Mononuclear cell (primary cell): ENCODE measurements at regions not wholly inside any gene's neighbourhood (a gene's known extent, or its start where the extent isn't known, plus 50 kb on each side); places are given as distances from the start of the nearest gene placed in this dataset.

Source experiments
- H3K27me3 ChIP-seq: 2 replicates; pipeline ENCODE4 v1.6.0; 2011; ENCODE audit warnings: low read length, control low read depth; ENCODE audit not compliant: insufficient read depth
- H3K4me1 ChIP-seq: 2 replicates; pipeline ENCODE4 v1.5.1; 2011; ENCODE audit warnings: mild to moderate bottlenecking, low read length, control low read depth; ENCODE audit not compliant: insufficient read depth
- H3K4me3 ChIP-seq: 2 replicates; pipeline ENCODE4 v1.5.1; 2011; ENCODE audit warnings: mild to moderate bottlenecking, low read length, moderate library complexity
- H3K9me3 ChIP-seq: 2 replicates; pipeline ENCODE4 v1.5.1; 2011; ENCODE audit warnings: low read depth, mild to moderate bottlenecking, control low read depth, low read length

DNA sequence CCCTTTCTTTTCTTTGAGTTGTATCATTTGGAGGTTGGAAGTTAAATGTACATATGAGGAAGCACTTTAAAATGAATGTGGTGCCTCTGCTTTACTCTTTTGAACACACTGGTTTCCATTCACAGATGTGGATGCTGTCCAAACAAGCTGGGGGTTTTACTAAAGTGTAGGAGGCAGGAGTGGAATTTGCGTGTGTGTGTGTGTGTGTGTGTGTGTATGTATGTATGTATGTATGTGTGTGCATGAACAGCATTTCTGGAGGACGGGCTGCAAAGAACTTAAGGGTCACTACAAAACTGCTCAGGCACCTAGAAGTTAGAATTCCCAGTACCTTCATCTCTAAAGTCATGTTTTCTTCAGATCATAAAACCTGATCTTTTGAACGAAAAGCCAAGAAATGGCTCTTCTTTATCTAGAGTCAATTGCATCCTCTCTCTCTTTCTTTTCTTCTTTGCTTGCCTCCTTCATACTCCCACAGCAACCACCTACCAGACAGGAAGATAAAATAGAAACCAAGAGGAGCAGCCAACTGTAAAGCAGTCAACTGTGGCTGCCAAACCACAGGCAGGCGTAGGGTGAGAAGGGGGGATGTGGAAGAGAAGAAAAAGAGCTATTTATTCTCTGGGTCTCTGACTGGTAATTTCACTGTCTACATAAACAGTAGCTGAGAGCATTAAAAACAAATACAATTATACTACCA is 177.0 kb upstream of the RASGEF1B start:
- H3K27me3 ChIP-seq: no peaks in the 10 kb centered on the region
- peaks cover 8% of the 10 kb centered on the region for H3K4me1 ChIP-seq
- no peak overlapping the region for H3K4me3 ChIP-seq
- no peaks in the 10 kb centered on the region for H3K9me3 ChIP-seq

DNA sequence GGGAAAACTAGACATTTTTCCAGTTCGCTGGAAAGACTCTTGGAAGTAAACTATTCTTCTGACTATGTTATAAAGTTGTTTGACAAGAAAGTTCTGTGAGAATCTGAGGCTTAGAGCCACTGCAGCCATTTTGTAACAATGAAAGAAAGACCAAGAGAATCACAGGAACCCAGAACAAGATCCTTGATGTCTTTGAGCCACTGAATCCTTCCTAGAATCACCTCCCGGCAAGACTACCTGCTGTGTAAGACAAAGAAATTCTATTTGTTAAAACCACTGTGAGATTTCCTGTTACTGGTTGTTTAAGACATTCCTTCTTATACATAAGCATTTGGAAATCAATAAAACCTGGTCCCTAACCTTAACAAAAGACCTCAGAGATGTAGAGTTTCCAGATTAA is 175.7 kb upstream of the RASGEF1B start:
- H3K4me3 ChIP-seq: no peak overlapping the region
- no peaks in the 10 kb centered on the region for H3K9me3 ChIP-seq
- no peaks in the 10 kb centered on the region for H3K27me3 ChIP-seq
- H3K4me1 ChIP-seq: peaks cover 8% of the 10 kb centered on the region

DNA sequence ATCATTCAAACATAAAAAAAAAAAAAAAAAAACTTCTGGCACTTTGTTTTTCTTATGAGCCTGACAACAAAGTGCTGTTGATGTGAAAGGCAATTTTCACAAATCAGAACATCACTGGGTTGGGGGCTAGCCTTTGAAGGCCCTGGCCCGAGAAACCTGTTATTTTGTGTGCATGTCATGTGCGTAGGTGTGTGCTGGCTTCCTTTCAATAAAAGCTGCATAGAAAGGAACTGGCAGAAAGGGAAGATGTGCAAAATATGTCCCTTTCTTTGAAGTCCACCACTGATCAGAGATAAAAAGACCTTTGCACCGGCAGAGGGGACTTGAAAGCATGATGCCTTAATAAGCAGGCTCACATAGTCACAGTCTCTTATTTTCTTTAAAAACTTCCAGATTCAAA is 170.8 kb upstream of the RASGEF1B start:
- H3K27me3 ChIP-seq: no peaks in the 10 kb centered on the region
- H3K4me1 ChIP-seq: no peaks in the 10 kb centered on the region
- H3K9me3 ChIP-seq: no peaks in the 10 kb centered on the region
- H3K4me3 ChIP-seq: no peak overlapping the region

DNA sequence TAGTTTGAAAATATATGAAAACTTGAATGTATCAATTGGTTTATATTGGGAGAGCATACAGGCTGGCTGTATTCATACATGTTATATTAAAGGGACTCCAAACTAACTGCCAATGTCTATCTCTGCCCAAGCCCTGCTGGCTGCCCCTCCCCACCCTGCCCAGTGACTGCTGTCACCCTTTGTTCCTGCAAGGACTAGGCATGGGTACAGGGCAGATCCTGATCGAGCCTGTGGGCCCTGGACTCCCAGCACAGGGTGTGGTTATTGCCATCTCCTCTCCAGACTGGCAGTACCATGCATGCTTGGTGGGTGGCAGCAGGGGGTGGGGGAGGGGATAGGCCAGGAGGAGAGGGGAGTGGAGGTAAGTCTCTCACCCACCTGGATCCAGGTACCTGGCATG is 167.5 kb upstream of the RASGEF1B start:
- H3K27me3 ChIP-seq: no peaks in the 10 kb centered on the region
- no peak overlapping the region for H3K4me3 ChIP-seq
- H3K9me3 ChIP-seq: no peaks in the 10 kb centered on the region
- H3K4me1 ChIP-seq: peaks cover 10% of the 10 kb centered on the region

DNA sequence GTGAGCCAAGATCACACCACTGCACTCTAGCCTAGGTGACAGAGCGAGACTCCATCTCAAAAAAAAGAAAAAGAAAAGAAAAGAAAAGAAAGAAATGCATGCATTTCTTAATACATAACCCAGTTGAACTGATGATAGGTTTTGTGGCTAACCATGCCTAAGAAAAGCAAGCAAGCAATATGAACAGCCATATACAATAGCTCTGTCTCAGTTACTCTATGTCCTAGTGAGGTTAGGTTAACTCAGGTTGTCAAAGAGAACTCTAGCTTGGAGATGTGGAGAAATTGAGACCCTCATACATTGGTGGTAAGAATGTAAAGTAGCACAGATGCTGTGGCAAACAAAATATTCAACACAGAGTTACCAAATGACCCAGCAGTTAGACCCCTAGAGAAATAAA is 167.0 kb upstream of the RASGEF1B start:
- Histone ChIP-seq H3K9me3 (no peaks in the 10 kb centered on the region), H3K27me3 (no peaks in the 10 kb centered on the region), H3K4me3 (no peak overlapping the region), H3K4me1 (peaks cover 10% of the 10 kb centered on the region)

DNA sequence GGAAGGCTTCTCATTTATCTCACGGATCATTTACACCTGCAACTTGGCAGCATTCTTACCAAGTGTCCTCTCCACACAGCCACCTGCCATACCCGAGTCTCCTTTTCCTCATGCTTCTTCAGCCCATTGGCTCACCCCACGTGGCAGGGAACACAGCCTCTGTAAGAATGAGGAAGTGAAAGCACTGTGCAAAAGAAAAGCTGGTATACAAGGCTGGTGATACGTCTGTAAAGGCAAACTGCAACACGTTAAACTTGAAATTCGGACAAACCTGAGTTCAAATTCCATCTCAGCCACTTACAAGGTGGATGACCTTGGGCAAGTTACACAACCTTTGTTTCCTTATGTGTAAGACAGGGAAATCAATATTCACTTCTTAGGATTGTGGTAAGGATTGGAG is 164.0 kb upstream of the RASGEF1B start:
- H3K4me3 ChIP-seq: no peak overlapping the region
- H3K9me3 ChIP-seq: no peaks in the 10 kb centered on the region
- H3K27me3 ChIP-seq: no peaks in the 10 kb centered on the region
- H3K4me1 ChIP-seq: peaks cover 10% of the 10 kb centered on the region

DNA sequence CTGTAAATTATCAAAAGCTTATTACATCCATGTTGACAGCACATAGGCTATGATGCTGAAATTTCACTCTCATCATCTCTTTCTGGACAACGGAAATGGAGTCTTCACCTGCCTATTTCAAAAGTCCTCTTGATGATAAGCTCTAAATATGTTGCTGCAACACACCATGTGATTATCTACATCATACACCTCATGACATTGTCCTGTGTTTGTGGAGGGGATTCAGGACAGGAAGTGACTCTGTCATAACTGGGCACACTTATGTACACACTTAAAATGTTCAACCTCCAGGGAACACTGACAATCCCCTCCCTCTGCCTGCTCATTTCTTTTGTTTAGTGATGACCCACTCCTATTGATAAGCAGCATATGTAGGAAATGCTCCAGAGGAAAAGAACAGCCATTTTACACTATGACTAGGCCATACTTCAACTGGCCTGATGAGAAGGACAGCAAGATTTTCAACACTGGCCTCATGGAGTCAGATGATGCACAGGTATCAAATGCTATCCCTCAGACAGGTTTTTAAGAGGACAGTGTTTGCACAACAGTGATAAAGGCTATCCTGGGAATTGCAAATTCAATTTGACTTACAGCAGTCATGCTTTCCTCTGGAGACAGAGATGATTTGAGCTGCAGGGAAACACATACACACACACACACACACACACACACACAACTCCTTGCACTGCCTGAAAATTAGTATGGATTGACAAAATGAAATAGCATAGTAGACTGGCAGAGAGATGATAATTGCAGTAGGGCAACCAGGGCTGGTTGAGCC is 163.3 kb upstream of the RASGEF1B start:
- peaks cover 10% of the 10 kb centered on the region for H3K4me1 ChIP-seq
- no peaks in the 10 kb centered on the region for H3K27me3 ChIP-seq
- H3K4me3 ChIP-seq: no peak overlapping the region
- no peaks in the 10 kb centered on the region for H3K9me3 ChIP-seq

DNA sequence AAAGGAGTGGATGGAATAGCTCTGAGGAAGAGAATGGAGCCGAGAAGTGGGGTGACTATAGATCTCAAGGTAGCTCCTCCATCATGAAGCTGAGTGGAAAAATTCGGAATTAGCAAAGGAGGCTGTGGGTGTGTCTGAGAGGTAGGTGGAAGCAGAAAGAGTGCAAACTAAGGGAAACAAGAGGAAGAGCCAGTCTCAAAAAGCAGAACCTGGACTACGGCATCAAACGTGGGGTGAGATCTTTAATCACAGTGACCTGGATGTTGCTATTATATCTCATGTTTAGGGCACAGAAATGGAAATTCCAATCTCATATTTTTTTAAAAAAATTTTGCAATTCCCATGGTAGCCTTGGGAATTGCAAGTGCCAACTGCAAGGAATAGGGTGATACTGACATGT is 162.5 kb upstream of the RASGEF1B start:
- Histone ChIP-seq H3K27me3 (no peaks in the 10 kb centered on the region), H3K9me3 (no peaks in the 10 kb centered on the region), H3K4me3 (no peak overlapping the region), H3K4me1 (peaks cover 10% of the 10 kb centered on the region)

DNA sequence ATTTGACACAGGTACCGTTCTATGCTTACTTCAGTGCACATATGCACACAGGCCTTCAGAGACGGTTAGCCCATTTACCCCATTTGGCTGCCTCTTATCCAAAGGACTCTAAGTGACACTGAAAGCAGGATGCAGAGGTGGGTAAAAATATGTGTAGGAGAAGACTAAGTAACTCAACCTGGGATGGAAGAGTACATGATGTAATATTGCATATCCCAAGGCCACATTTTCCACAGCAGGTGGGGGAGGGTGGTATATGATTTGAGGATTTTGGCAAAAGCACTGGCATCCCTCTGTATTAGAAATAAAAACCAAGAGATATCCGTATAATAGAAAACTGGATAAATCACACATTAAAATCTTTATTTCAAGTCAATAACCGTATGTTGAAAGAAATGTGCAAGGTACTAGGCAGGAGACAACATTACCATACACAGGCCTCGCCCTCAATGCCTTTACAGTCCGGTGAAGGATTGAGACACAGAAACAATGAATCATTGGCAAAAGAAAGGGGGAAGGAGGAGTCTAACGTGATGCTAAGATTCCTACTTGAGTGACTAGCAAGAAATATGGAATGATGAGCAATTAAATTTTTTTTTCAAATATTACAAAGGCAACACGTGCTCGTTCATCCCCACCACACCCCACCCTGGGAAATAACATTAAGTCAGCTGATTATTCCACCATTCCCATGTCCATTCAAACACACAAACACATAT is 161.0 kb upstream of the RASGEF1B start:
- H3K9me3 ChIP-seq: no peaks in the 10 kb centered on the region
- no peaks in the 10 kb centered on the region for H3K27me3 ChIP-seq
- peaks cover 10% of the 10 kb centered on the region for H3K4me1 ChIP-seq
- no peak overlapping the region for H3K4me3 ChIP-seq

DNA sequence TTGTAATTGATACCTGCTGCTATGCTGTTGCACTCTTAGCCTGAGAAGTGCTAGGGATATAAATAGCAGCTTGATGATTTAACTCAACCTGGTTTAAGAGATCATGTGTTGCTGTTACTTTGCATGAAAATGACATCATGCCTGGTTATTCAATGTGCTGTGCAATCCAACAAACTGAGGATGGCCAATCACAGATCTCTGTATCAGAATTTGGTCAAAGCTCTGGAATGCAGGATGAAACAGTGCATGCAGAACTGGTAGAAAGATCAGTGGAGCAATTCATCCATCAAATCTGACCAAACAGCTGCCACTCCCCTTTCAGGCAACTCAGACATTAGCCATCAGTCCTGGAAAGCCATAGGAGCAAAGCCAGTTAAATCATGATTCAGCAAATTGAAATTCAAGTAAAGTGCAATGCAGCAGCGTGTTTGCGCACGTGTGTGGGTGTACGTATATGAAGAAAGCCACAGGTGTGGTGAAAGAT is 160.3 kb upstream of the RASGEF1B start:
- Histone ChIP-seq H3K4me3 (no peak overlapping the region), H3K27me3 (no peaks in the 10 kb centered on the region), H3K9me3 (no peaks in the 10 kb centered on the region), H3K4me1 (peaks cover 10% of the 10 kb centered on the region)

DNA sequence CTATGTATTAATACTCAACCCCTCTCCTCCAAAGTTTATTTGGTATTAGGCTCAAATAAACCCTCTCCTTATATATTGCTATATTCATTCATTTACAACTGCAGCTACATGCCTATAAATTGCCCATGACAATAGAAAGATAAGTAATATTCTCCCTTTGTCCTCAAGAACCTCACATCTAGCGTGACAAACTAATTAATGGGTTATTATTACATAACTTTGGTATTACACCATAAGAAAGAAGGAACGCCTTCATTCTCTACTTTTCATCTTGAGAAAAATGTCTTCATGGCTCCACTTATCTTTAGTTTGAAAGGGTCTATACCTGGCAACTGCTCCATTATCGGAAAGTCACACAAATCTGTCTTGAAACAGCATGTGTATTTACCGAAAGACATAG is 157.7 kb upstream of the RASGEF1B start:
- H3K9me3 ChIP-seq: no peaks in the 10 kb centered on the region
- no peak overlapping the region for H3K4me3 ChIP-seq
- no peaks in the 10 kb centered on the region for H3K27me3 ChIP-seq
- H3K4me1 ChIP-seq: no peaks in the 10 kb centered on the region

DNA sequence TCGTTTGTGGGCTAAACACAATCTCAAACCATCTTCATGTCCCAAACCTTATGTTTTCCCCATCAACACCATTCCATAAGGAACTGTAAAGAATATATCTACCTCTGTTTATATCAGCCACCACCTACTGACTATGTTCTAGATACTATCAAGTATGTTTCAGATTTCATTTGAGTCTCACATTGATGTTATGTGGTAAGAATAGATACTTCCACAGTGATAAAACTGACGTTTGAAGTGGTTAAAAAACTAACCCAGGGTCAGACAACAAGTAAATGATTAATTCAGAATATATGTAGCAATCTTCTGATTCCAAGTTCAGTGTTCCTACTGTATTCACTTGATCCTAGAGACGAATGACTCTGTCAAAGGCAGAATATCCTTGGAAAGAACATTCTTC is 156.8 kb upstream of the RASGEF1B start:
- Histone ChIP-seq H3K4me1 (no peaks in the 10 kb centered on the region), H3K9me3 (no peaks in the 10 kb centered on the region), H3K27me3 (no peaks in the 10 kb centered on the region), H3K4me3 (no peak overlapping the region)

DNA sequence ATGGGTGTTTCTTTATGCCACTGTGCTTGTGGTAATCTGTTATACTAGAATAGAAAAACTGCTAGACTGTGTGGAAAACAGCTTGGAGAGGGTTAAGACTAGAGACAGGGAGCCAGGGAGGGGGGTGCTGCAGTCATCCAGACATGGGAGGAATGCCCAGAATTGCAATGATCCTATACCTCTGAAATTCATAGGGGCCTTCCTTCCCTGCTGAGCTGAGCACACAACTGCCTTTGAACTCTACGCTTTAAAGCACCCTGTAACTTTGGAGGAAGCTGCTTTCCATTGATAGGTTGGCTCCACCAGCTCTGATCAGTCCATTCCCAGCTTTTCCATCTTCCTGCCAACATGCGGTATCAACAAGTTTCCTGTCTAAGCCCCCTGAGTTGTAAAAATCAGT is 155.9 kb upstream of the RASGEF1B start:
- Histone ChIP-seq H3K4me1 (no peaks in the 10 kb centered on the region), H3K27me3 (no peaks in the 10 kb centered on the region), H3K9me3 (no peaks in the 10 kb centered on the region), H3K4me3 (no peak overlapping the region)

DNA sequence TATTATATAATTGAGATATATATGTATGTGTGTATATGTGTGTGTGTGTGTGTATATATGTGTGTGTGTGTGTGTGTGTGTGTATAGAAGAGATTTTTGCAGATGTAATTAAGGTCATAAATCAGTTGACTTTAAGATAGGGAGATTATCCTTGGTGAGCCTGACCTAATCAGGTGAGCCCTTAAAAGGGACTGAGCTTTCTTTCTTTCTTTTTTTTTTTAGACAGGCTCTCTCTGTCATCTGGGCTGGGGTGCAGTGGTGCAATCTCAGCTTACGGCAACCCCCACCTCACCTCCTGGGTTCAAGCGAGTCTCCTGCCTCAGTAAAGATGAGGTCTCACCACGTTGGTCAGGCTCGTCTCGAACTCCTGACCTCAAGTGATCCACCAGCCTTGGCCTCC is 155.1 kb upstream of the RASGEF1B start:
- Histone ChIP-seq H3K27me3 (no peaks in the 10 kb centered on the region), H3K4me3 (no peak overlapping the region), H3K9me3 (no peaks in the 10 kb centered on the region), H3K4me1 (no peaks in the 10 kb centered on the region)
